ENCODE measurements at regions not wholly inside any gene's neighbourhood (a gene's known extent, or its start where the extent isn't known, plus 50 kb on each side); places are given as distances from the start of the nearest gene placed in this dataset.

GRCh38 chr6:81984599-81984998 lies 232.1 kb upstream of the TENT5A start:
- in situ Hi-C loops (cut with MboI; ENCODE audit: low sequenced_read_pairs, unreplicated experiment): no loop called here
- no peak for TF ChIP-seq CTCF (IDR thresholded peaks at IDR 0.05; ENCODE audit: borderline replicate concordance, control extremely low read depth, extremely low read depth, insufficient read depth, missing control alignments)
- no peak for DNase-seq (ENCODE audit: low spot score)

- in situ Hi-C loops (cut with MboI; ENCODE audit: low sequenced_read_pairs, unreplicated experiment): no loop called here
- no peak for DNase-seq (ENCODE audit: low spot score)
- no peak for TF ChIP-seq CTCF (IDR thresholded peaks at IDR 0.05; ENCODE audit: borderline replicate concordance, control extremely low read depth, extremely low read depth, insufficient read depth, missing control alignments)
Measured at GRCh38 chr6:81981812-81982211, 229.3 kb upstream of the TENT5A start.

GRCh38 chr6:81979767-81980166 lies 227.3 kb upstream of the TENT5A start:
- DNase-seq (ENCODE audit: low spot score): no peak
- in situ Hi-C loops (cut with MboI; ENCODE audit: low sequenced_read_pairs, unreplicated experiment): no loop called here
- no peak for TF ChIP-seq CTCF (IDR thresholded peaks at IDR 0.05; ENCODE audit: borderline replicate concordance, control extremely low read depth, extremely low read depth, insufficient read depth, missing control alignments)

GRCh38 chr6:81979329-81979728 lies 226.8 kb upstream of the TENT5A start:
- TF ChIP-seq CTCF (IDR thresholded peaks at IDR 0.05; ENCODE audit: borderline replicate concordance, control extremely low read depth, extremely low read depth, insufficient read depth, missing control alignments): no peak
- no peak for DNase-seq (ENCODE audit: low spot score)

GRCh38 chr6:81978230-81978629 lies 225.7 kb upstream of the TENT5A start:
- in situ Hi-C loops (cut with MboI; ENCODE audit: low sequenced_read_pairs, unreplicated experiment): no loop called here
- no peak for DNase-seq (ENCODE audit: low spot score)
- no peak for TF ChIP-seq CTCF (IDR thresholded peaks at IDR 0.05; ENCODE audit: borderline replicate concordance, control extremely low read depth, extremely low read depth, insufficient read depth, missing control alignments)

More at GRCh38 chr6:81979329-81979728, 226.8 kb upstream of the TENT5A start:
- in situ Hi-C loops (cut with MboI; ENCODE audit: low sequenced_read_pairs, unreplicated experiment): no loop called here

- in situ Hi-C loops (cut with MboI; ENCODE audit: low sequenced_read_pairs, unreplicated experiment): no loop called here
- TF ChIP-seq CTCF (IDR thresholded peaks at IDR 0.05; ENCODE audit: borderline replicate concordance, control extremely low read depth, extremely low read depth, insufficient read depth, missing control alignments): no peak
Measured at GRCh38 chr6:81977486-81977885, 225.0 kb upstream of the TENT5A start.

GRCh38 chr6:81969814-81970213 lies 217.3 kb upstream of the TENT5A start:
- in situ Hi-C loops (cut with MboI; ENCODE audit: low sequenced_read_pairs, unreplicated experiment): no loop called here
- no peak for TF ChIP-seq CTCF (IDR thresholded peaks at IDR 0.05; ENCODE audit: borderline replicate concordance, control extremely low read depth, extremely low read depth, insufficient read depth, missing control alignments)

More at GRCh38 chr6:81977486-81977885, 225.0 kb upstream of the TENT5A start:
- no peak for DNase-seq (ENCODE audit: low spot score)

More at GRCh38 chr6:81969814-81970213, 217.3 kb upstream of the TENT5A start:
- no peak for DNase-seq (ENCODE audit: low spot score)

Data from GM13976 (cell line).